Upper lobe of right lung (tissue), 1 donor: ENCODE measurements at regions not wholly inside any gene's neighbourhood (a gene's known extent, or its start where the extent isn't known, plus 50 kb on each side); places are given as distances from the start of the nearest gene placed in this dataset.
"Not testable (repeated sequence)": the region's sequence is repeated elsewhere in the genome, so short reads cannot be mapped to it uniquely, and the experiment has no call there.

Experiments
- ATAC-seq: fragments of 200-7000 bp; cut with Tn5 transposase; one replicate; pipeline ENCODE4 v1.9.1; 2020; ENCODE audit warnings: mild to moderate bottlenecking, moderate library complexity
- DNase-seq: peaks from one replicate; pipeline ENCODE4 v3.0.0-alpha.2; 2020
- H3K27ac ChIP-seq: fragments of 200-600 bp; one replicate; pipeline ENCODE4 v1.8.0; 2022
- H3K27me3 ChIP-seq: fragments of 200-600 bp; one replicate; pipeline ENCODE4 v1.8.0; 2022; ENCODE audit warnings: mild to moderate bottlenecking
- H3K36me3 ChIP-seq: fragments of 200-600 bp; one replicate; pipeline ENCODE4 v1.8.0; 2022
- H3K4me1 ChIP-seq: fragments of 200-600 bp; one replicate; pipeline ENCODE4 v1.8.0; 2022
- H3K4me3 ChIP-seq: fragments of 200-600 bp; one replicate; pipeline ENCODE4 v1.8.0; 2022; ENCODE audit warnings: mild to moderate bottlenecking
- H3K9me3 ChIP-seq: fragments of 200-600 bp; one replicate; pipeline ENCODE4 v1.8.0; 2022
- intact Hi-C: fragments of 100-400 bp; cut with DNase I; formaldehyde crosslinking; loops from one replicate; pipeline ENCODE4 v1.11.0; 2022
- TF ChIP-seq, protein P1 (sequence below): fragments of 200-600 bp; IDR thresholded peaks from one replicate; pipeline ENCODE4 v1.8.0; 2022; ENCODE audit warnings: antibody characterized with exemption
- donor health status: DM: no; HTN: yes; CAD: no; lungs with severe emphysema.

DNA sequence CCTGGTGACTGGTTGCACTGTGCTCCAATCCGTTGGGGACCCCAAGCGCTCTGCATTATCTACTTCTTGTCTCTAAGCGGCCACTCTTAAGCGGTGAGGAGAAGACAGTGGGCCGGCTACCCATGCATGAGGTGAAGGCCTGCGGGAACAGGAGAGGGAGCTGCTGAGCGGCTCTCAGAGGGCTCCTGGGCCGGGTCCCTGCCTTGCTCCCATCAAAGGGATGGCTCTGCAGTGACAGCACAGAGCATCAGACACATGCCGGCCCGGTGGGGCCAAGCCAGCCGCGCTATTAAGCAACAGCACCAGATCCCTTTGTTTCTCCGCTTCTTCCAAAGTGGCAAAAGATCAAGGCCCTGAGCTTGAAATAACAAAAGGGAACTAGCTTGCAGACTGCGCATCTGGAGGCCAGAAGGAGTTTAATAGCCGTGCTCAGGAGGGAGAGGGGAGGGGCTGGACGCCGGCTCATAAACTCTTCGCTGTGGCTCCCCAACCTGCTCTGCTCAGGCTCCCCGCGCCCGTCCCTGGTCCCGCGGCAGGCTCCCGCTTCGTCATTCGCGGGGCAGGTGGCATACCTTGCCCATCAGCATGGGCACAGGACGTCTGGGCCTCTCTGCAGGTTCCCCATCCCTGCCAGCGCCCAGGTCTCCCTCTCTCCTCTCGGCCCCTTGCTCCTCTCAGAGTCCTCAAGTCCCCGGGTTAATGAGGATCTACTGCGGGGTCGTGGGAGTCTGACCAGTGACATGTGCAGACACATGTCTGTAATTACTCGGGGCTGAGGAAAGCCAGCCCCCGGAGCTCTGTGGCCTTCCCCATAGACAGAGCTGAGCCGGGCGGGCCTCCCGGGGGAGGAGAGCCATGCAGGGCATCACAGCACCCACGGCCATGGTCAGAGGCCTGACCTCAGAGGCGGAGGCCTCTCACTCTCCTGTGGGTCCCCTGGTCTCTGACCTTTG is 96.7 kb downstream of the ASB1 start:
- TF ChIP-seq, protein P1, sequence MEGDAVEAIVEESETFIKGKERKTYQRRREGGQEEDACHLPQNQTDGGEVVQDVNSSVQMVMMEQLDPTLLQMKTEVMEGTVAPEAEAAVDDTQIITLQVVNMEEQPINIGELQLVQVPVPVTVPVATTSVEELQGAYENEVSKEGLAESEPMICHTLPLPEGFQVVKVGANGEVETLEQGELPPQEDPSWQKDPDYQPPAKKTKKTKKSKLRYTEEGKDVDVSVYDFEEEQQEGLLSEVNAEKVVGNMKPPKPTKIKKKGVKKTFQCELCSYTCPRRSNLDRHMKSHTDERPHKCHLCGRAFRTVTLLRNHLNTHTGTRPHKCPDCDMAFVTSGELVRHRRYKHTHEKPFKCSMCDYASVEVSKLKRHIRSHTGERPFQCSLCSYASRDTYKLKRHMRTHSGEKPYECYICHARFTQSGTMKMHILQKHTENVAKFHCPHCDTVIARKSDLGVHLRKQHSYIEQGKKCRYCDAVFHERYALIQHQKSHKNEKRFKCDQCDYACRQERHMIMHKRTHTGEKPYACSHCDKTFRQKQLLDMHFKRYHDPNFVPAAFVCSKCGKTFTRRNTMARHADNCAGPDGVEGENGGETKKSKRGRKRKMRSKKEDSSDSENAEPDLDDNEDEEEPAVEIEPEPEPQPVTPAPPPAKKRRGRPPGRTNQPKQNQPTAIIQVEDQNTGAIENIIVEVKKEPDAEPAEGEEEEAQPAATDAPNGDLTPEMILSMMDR, result no peak
- Histone ChIP-seq H3K9me3 (no peaks in the 10 kb centered on the region), H3K4me1 (no peaks in the 10 kb centered on the region), H3K36me3 (no peaks in the 10 kb centered on the region), H3K27me3 (no peaks in the 10 kb centered on the region), H3K4me3 (no peak overlapping the region), H3K27ac (no peak overlapping the region)
- intact Hi-C loops, result no loop called here
- ATAC-seq (peak; percentile 8), DNase-seq (no peak)

DNA sequence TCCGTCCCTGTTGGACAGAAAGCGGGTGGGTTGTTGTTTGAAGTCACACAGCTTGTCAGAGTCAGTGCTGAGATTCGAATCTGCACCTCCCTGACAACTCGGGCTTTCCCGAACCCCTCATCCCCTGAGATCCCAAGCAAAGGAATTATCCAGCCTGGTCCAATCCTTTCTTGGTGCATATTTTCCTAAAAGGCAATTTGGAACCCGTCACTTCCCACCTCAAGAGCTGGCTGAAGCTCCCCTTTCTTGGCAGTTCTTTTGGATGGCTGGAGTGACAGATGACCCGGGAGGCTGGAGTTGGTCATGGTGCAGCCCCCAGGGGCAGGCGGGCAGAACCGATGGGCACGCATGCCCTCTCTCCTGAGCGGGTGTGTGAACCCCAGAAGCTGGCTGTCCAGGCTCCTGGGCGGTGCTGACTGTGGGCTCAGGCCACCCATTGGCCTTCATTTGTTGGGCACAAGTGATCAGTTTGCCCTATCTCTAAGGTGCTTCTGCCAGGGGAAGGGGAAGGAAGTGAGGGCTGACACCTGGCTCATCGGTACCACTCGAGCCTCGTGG is 97.8 kb downstream of the ASB1 start:
- Histone ChIP-seq H3K4me3 (no peak overlapping the region), H3K27me3 (no peaks in the 10 kb centered on the region), H3K4me1 (no peaks in the 10 kb centered on the region), H3K27ac (no peak overlapping the region), H3K9me3 (no peaks in the 10 kb centered on the region), H3K36me3 (no peaks in the 10 kb centered on the region)
- intact Hi-C loops, result no loop called here
- TF ChIP-seq, protein P1, result no peak
- DNase-seq, result no peak
- no peak for ATAC-seq

DNA sequence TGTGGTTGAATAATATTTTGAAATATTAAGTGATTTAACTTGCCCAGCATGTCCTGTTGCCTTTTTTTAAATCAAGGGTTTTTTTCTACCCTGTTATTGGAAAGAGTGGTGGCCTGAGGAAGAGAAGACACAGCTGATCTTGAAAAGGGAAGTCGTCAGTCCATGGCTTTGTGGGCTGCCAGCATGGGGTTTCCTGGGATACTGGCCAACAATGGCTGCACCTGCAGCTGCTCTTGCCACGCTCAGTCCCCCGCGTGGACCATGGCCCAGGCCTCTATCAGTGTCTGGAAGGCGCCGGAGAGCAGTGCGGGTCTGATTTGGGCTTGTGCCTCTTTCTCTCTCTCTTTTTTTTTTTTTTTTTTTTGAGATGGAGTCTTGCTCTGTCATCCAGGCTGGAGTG is 99.3 kb downstream of the ASB1 start:
- Histone ChIP-seq H3K27ac (no peak overlapping the region), H3K4me3 (no peak overlapping the region), H3K36me3 (no peaks in the 10 kb centered on the region), H3K4me1 (no peaks in the 10 kb centered on the region), H3K9me3 (no peaks in the 10 kb centered on the region), H3K27me3 (no peaks in the 10 kb centered on the region)
- TF ChIP-seq, protein P1, result no peak
- intact Hi-C loops, result no loop called here
- ATAC-seq (no peak), DNase-seq (no peak)

DNA sequence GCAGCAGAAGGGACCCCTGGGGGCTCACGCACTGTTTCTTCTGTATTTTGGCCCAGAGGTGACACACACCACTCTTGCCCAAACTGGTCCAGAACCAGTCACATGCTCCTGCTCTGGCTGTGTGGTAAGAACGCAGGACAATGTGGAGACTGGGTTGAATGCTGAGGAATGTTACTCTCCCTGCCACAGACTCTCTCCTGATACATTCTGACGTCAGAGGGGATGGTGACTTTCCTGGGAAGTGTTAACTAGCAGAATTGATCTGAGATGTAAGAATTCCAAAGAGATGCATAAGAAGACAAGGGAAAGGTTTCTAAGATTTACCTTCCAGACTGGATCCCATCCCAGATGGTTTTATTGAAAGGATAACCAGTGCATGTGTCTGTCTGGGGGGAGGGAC is 100.8 kb downstream of the ASB1 start:
- Histone ChIP-seq H3K4me3 (no peak overlapping the region), H3K36me3 (no peaks in the 10 kb centered on the region), H3K4me1 (no peaks in the 10 kb centered on the region), H3K27me3 (no peaks in the 10 kb centered on the region), H3K27ac (no peak overlapping the region), H3K9me3 (no peaks in the 10 kb centered on the region)
- no peak for ATAC-seq
- TF ChIP-seq, protein P1, result no peak
- DNase-seq, result no peak
- intact Hi-C loops, result no loop called here

DNA sequence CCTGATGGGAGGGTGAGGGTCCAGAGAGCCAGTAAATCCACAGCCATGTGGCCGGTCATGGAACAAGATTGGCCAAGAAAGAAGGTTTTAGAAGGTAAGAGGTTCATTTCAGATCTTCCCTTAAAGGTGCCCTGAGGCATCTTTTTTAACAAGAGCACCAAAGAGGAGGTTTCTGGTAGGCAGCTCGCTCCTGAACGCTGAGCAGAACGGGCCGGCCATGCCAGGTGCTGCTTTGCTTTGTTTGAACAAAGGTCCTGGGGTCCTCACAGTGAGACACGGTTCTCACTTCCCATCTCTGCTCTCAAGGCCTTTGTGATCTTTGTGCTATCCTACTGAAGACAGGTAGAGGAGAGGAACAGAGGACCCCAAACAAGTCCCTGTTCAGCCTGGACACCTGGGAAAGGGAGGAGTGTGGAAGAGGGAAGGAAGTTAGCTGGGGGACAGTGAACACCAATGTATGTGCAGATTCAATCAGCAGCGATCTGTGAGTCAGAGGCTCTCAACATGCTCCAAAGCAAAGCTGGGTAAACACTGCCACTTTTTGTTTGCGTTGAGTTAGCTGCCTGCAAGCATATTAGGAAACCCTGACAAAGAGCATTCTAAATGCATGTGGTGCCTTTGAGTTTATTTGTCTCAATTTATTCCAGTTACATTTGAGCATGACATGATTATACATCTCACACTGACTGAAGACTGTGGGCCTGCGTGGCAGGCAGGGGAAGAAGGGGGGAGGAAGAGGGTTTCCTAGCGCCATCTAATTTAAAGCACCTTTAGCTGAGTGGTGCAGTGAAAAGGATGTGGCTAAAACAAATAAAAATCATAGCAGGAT is 102.4 kb downstream of the ASB1 start:
- Histone ChIP-seq H3K27ac (no peak overlapping the region), H3K4me3 (no peak overlapping the region), H3K27me3 (no peaks in the 10 kb centered on the region), H3K9me3 (no peaks in the 10 kb centered on the region), H3K4me1 (no peaks in the 10 kb centered on the region), H3K36me3 (no peaks in the 10 kb centered on the region)
- intact Hi-C loops, result no loop called here
- TF ChIP-seq, protein P1, result no peak
- ATAC-seq (peak; percentile 79), DNase-seq (no peak)

DNA sequence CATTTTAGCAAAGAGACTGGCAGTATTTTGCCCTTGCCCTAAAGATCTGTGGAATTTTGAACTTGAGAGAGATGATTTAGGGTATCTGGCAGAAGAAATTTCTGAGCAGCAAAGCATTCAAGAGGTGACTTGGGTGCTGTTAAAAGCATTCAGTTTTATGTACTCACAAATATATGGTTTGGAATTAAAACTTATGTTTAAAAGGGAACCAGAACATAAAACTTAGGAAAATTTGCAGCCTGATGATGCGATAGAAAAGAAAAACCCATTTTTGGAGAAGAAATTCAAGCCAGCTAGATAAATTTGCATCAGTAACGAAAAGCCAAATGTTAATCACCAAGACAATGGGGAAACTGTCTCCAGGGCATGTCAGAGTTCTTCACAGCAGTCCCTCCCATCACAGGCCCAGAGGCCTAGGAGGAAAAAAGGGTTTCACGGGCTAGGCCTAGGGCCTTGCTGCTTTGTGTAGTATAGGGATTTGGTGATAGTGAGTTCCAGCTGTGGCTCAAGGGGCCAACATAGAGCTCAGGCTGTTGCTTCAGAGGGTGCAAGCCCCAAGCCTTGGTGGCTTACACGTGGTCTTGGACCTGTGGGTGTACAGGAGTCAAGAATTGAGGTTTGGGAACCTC is 104.4 kb downstream of the ASB1 start:
- H3K4me3 ChIP-seq, H3K36me3 ChIP-seq, H3K27ac ChIP-seq, H3K9me3 ChIP-seq, ATAC-seq, H3K27me3 ChIP-seq, H3K4me1 ChIP-seq, intact Hi-C loops: not testable (repeated sequence)
- peak; percentile 11 for DNase-seq

DNA sequence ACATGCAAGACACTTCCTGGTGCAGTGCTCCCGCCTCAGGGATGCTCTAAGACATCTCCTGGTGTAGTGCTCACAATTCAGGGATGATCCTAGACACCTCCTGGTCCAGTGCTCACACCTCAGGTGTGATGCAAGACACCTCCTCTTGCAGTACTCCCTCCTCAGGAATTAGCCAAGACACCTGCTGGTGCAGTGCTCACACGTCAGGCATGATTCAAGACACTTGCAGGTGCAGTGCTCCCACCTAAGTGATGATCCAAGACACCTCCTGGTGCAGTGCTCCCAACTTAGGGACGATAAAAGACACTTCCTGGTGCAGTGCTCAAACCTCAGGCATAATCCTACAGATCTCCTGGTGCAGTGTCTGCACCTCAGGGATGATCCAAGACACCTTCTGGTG is 117.0 kb downstream of the ASB1 start:
- H3K27me3 ChIP-seq, H3K4me1 ChIP-seq, DNase-seq, ATAC-seq, H3K36me3 ChIP-seq, intact Hi-C loops, H3K27ac ChIP-seq, H3K9me3 ChIP-seq, H3K4me3 ChIP-seq: not testable (repeated sequence)
